NCI-H2029 treated with DMSO at 0.1 percent for 48 hours (cell line): ENCODE measurements at regions not wholly inside any gene's neighbourhood (a gene's known extent, or its start where the extent isn't known, plus 50 kb on each side); places are given as distances from the start of the nearest gene placed in this dataset.

ENCODE experiments used
- DNase-seq: peaks from one replicate; lab custom pipeline; 2025; lab: John Stamatoyannopoulos, UW

DNA sequence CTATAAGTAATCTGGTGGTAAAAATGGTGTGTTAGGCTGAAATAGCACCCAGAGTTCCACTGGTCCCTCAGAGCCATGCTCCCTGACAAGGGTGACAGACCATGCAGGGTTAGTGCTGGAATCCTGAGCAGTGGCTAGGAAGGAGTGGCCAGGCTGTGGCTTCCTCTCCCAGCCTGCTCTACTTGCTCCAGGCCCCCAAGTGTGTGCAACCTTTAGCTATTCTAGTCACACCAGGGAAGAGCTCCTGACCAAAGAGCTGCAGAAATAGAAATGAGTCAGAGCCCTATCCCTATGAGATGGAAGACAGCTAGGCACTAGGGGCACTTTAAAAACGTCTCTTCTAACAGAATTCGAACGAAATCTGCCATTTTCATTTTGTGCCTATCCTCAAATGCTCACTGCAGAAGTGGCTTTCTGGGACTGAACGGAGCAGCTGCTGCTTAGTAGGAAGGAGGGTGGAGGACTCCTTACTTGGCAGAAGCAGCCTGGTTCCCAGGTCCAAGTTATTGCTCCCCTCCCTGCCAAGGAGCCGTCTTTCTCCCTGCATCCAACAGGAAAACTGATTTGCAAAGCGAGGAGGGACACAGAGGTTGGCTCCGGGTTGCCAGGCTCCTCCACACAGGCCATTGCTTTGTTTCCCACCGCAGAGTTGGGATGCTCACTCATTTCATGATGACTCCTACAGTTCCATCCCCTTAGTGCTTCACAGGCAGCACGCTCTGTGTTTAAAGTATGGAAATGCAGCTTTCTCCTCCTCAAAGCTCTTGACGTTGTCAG is 754.5 kb downstream of the C6orf118 start:
- no peak for DNase-seq

GRCh38 chr6:164554226-164554625 is 755.2 kb downstream of the C6orf118 start:
- no peak for DNase-seq

- DNase-seq, result no peak
These were observed 757.7 kb downstream of the C6orf118 start for GRCh38 chr6:164551706-164552105.

DNA sequence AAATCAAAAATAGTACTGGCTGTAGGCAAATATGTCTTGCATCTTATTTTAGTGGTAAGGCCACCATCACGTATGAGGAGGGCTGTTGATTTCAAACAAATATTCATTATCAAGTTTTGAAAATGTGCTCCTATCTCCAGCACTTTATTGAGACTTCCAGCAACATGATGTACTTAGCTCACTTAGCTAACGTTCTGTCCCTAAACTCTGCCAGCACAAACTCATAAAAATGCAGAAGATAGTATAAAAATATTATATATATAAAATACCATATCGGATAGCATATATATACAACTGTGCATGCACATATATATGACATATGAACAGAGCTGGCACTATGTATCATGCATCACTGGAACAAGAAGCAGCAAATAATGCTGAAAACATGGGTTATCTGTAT is 762.3 kb downstream of the C6orf118 start:
- no peak for DNase-seq

GRCh38 chr6:164546263-164546662 is 763.1 kb downstream of the C6orf118 start:
- DNase-seq, result peak; percentile 18

- no peak for DNase-seq
These were observed 775.2 kb downstream of the C6orf118 start for GRCh38 chr6:164534070-164534766.

DNA sequence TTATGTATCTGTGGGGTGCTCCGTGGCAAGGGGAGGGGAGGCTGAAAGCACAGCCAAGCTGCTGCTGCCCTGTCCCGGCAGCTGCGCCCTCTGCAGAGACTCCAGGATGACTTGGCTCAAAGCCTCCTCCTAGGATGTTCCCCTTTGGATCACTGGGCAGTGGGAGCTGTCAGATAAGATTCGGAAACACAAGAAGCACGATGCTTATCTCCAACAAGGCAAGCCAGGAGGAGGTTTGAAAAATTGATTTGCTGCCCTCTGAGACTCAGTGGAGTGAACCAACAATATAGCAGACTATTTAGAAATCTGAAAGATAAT is 776.4 kb downstream of the C6orf118 start:
- no peak for DNase-seq

GRCh38 chr6:164532198-164533044 is 777.0 kb downstream of the C6orf118 start:
- no peak for DNase-seq

GRCh38 chr6:164531736-164532135 is 777.7 kb downstream of the C6orf118 start:
- no peak for DNase-seq

GRCh38 chr6:164528539-164528938 is 780.9 kb downstream of the C6orf118 start:
- no peak for DNase-seq

DNA sequence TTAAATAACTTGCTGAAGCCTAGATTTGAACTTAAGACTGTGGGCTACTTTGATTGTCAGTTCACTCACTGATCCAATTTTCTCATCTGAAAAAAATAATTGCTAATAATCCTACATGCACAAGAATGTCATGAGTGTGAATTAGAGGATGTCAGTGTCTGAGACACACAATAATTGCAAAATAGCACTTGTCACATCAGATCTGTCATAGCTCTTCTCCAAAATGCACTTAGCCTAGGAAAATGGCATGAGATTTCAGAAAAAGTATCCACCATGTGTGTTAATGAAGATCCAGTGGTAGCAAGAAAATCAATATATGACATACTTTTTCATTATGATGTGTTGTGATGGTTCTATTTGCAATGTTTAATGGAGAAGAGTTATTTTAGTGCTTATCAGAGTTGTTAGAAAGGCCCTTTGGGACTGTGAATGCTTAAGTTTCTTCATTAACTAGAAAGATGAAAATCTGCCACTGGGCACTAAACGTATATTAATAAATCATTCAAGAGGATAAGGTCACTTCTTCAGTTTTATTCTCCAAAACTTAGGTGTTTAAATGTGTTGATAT is 786.2 kb downstream of the C6orf118 start:
- no peak for DNase-seq

DNA sequence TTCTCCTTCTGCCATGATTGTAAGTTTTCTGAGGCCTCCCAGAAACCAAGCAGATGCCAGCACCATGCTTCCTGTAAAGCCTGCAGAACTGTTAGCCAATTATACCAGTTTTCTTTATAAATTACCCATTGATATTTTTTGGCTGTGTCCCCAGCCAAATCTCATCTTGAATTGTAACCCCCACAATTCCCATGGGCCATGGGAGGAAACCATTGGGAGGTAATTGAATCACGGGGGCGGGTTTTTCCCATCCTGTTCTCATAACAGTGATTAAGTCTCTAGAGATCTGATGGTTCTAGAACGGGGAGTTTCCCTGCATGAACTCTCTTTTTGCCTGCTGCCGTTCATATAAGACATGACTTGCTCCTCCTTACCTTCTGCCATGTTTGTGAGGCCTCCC is 788.5 kb downstream of the C6orf118 start:
- no peak for DNase-seq

- DNase-seq, result no peak
These were observed 802.0 kb downstream of the C6orf118 start for GRCh38 chr6:164507206-164507940.

GRCh38 chr6:164505425-164505824 is 804.0 kb downstream of the C6orf118 start:
- no peak for DNase-seq

- peak; percentile 52 for DNase-seq
These were observed 806.6 kb downstream of the C6orf118 start for GRCh38 chr6:164502833-164503232.

DNA sequence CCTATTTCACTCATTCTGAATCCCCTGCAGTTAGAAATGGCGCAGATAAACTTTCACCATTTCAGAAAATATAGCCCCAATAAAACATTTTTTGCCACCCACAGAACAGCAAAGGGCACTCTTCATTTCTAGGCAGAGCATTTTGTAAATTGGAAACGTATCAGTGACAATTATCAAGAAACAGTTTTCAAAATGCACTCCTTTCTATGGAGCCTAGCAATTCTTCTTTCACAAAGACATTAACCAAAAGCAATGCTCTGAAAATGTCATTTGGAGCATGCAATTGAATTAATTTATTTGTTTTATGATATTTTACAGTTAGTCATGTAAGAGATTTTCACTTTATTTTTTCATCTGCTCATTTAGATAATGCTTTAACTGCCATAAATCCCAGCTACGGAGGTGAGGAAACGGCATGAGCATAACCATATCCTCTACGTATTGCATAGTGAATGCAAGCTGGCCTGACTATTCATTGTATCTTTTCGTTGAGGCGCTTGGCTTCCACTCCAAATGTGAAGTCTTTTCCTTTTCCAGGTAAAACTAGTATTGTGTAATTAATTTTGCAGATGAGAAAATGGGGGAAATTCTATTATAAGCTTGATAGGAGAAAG is 813.4 kb downstream of the C6orf118 start:
- DNase-seq, result no peak

- DNase-seq, result no peak
These were observed 831.0 kb downstream of the C6orf118 start for GRCh38 chr6:164478426-164478825.

DNA sequence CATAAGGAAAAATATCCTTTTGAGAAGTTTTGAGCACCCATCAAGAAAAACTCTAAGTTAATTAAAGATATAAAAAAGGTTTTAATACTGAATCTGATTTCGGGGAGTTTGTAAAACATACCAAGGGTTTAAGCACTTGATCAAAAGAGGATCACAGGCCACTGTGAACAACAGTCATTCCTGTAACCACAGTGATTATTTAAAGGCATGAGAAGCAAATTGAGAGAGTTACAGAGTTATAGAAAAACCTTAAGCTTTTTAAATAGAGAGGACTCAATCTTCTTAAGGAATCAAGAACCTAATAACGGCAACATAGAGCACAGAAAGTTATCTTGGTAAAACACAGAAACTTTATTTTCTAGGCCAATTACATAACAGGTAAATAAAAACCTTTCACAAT is 831.6 kb downstream of the C6orf118 start:
- DNase-seq, result no peak

DNA sequence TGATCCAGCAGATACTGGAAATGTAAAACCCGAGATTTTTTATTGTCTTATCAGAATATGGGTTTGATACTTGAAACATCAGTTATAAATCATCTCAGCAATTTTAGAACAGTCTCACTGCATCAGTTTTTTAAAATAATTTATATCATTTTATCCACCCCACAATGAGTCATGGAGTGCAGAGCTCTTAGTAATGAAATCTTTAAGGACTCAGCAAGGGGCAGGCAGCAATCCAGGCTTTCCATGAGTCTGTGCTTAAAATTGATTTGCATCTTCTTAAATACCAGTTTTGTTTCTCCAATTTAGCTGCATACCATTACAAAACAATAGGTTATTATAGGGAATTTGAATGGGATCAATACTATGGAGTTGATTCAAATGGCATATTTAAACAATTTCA is 832.3 kb downstream of the C6orf118 start:
- no peak for DNase-seq

- no peak for DNase-seq
These were observed 840.0 kb downstream of the C6orf118 start for GRCh38 chr6:164469276-164469949.

- DNase-seq, result no peak
These were observed 853.6 kb downstream of the C6orf118 start for GRCh38 chr6:164455835-164456234.
